ENCODE measurements at regions not wholly inside any gene's neighbourhood (a gene's known extent, or its start where the extent isn't known, plus 50 kb on each side); places are given as distances from the start of the nearest gene placed in this dataset.

GRCh38 chr14:43937001-43937400, 570.1 kb downstream of the FSCB start:
- no TSS peak for BruUV-seq (replicated peaks)
- no peak for DNase-seq (ENCODE audit: low spot score)
- Histone ChIP-seq H3K36me3 (ENCODE audit: insufficient read depth, low read length, poor library complexity, severe bottlenecking) (no peaks in the 10 kb centered on the region), H3K4me1 (ENCODE audit: insufficient read depth, low read length, poor library complexity, severe bottlenecking) (no peaks in the 10 kb centered on the region), H3K27me3 (replicated peaks; ENCODE audit: insufficient read depth, low read depth, low read length, poor library complexity) (no peaks in the 10 kb centered on the region), H3K27ac (ENCODE audit: low read depth, low read length, poor library complexity, severe bottlenecking) (no peak overlapping the region), H3K4me3 (ENCODE audit: low read depth, low read length, poor library complexity, severe bottlenecking) (no peak overlapping the region), H3K9me3 (ENCODE audit: low read depth, low read length, poor library complexity, severe bottlenecking) (peaks cover 4% of the 10 kb centered on the region)
- CTCF ChIA-PET: no interaction called here
- intact Hi-C loops (cut with micrococcal nuclease; ENCODE audit: unreplicated experiment): no loop called here
- POLR2A ChIA-PET (ENCODE audit: low non-redundant PET): no interaction called here
- no peak for TF ChIP-seq EZH2 (IDR thresholded peaks at IDR 0.05; ENCODE audit: borderline replicate concordance, low read depth, low read length, poor library complexity, severe bottlenecking)
- TF ChIP-seq CTCF (conservative IDR thresholded peaks at IDR 0.05; ENCODE audit: low read depth, low read length): no peak

GRCh38 chr14:43934102-43934501, 573.0 kb downstream of the FSCB start:
- no peaks in the 10 kb centered on the region for H3K27me3 ChIP-seq (replicated peaks; ENCODE audit: insufficient read depth, low read depth, low read length, poor library complexity)
- H3K36me3 ChIP-seq (ENCODE audit: insufficient read depth, low read length, poor library complexity, severe bottlenecking): no peaks in the 10 kb centered on the region
- no peak for TF ChIP-seq CTCF (conservative IDR thresholded peaks at IDR 0.05; ENCODE audit: low read depth, low read length)
- TF ChIP-seq EZH2 (IDR thresholded peaks at IDR 0.05; ENCODE audit: borderline replicate concordance, low read depth, low read length, poor library complexity, severe bottlenecking): no peak
- ChIA-PET CTCF (no interaction called here), POLR2A (ENCODE audit: low non-redundant PET) (no interaction called here)
- no peak overlapping the region for H3K27ac ChIP-seq (ENCODE audit: low read depth, low read length, poor library complexity, severe bottlenecking)
- H3K4me3 ChIP-seq (ENCODE audit: low read depth, low read length, poor library complexity, severe bottlenecking): no peak overlapping the region
- intact Hi-C loops (cut with micrococcal nuclease; ENCODE audit: unreplicated experiment): no loop called here
- H3K9me3 ChIP-seq (ENCODE audit: low read depth, low read length, poor library complexity, severe bottlenecking): peaks cover 4% of the 10 kb centered on the region
- DNase-seq (ENCODE audit: low spot score): no peak
- BruUV-seq (replicated peaks): no TSS peak
- no peaks in the 10 kb centered on the region for H3K4me1 ChIP-seq (ENCODE audit: insufficient read depth, low read length, poor library complexity, severe bottlenecking)

GRCh38 chr14:43914041-43914693, 592.9 kb downstream of the FSCB start:
- ChIA-PET POLR2A (ENCODE audit: low non-redundant PET) (no interaction called here), CTCF (no interaction called here)
- H3K27me3 ChIP-seq (replicated peaks; ENCODE audit: insufficient read depth, low read depth, low read length, poor library complexity): no peaks in the 10 kb centered on the region
- TF ChIP-seq EZH2 (IDR thresholded peaks at IDR 0.05; ENCODE audit: borderline replicate concordance, low read depth, low read length, poor library complexity, severe bottlenecking): no peak
- TF ChIP-seq CTCF (conservative IDR thresholded peaks at IDR 0.05; ENCODE audit: low read depth, low read length): no peak
- intact Hi-C loops (cut with micrococcal nuclease; ENCODE audit: unreplicated experiment): no loop called here
- no peak overlapping the region for H3K4me3 ChIP-seq (ENCODE audit: low read depth, low read length, poor library complexity, severe bottlenecking)
- no peak for DNase-seq (ENCODE audit: low spot score)
- H3K36me3 ChIP-seq (ENCODE audit: insufficient read depth, low read length, poor library complexity, severe bottlenecking): no peaks in the 10 kb centered on the region
- no peaks in the 10 kb centered on the region for H3K4me1 ChIP-seq (ENCODE audit: insufficient read depth, low read length, poor library complexity, severe bottlenecking)
- BruUV-seq (replicated peaks): no TSS peak
- H3K9me3 ChIP-seq (ENCODE audit: low read depth, low read length, poor library complexity, severe bottlenecking): no peaks in the 10 kb centered on the region
- no peak overlapping the region for H3K27ac ChIP-seq (ENCODE audit: low read depth, low read length, poor library complexity, severe bottlenecking)
